WTC11 (cell line): ENCODE measurements at regions not wholly inside any gene's neighbourhood (a gene's known extent, or its start where the extent isn't known, plus 50 kb on each side); places are given as distances from the start of the nearest gene placed in this dataset.
"Not testable (repeated sequence)": the region's sequence is repeated elsewhere in the genome, so short reads cannot be mapped to it uniquely, and the experiment has no call there.

ENCODE experiments used
- ATF1 ChIP-seq: sonication (generic); formaldehyde crosslinking; IDR thresholded peaks from 2 replicates; pipeline ENCODE4 v1.8.1; 2023; ENCODE audit warnings: mild to moderate bottlenecking, moderate library complexity, missing genetic modification reagents
- ATF3 ChIP-seq: sonication (generic); formaldehyde crosslinking; conservative IDR thresholded peaks from 2 replicates; pipeline ENCODE4 v1.8.1; 2022; ENCODE audit warnings: mild to moderate bottlenecking, missing genetic modification reagents
- JAZF1 ChIP-seq: fragments of 250-450 bp; sonication (Bioruptor Pico); IDR thresholded peaks from 2 replicates; pipeline ENCODE4 v1.9.0; 2021; ENCODE audit warnings: moderate library complexity, mild to moderate bottlenecking, inconsistent platforms

DNA sequence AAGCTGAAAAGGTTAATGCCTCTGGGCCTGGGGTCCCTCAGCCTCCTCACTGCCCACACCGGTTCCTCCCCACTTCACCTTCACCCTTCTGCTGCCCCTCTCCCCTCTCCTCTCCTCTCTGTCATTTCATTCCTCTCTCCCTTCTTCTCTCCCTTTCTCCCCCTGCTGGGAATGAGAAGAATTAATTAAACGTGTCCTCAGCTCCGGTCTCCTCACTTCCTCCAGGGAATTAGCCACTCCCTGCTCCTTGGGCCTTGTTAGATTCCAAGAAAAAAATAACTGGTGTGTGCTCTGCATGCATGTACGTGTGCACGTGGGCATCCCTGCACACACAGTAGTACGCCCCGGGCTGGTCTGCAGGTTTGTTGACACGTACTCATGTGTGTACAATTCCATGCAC is 213.6 kb upstream of the CDY1B start:
- not testable (repeated sequence) for TF ChIP-seq JAZF1, ATF1, ATF3 (CRISPR knock-in tag)
